Heart left ventricle (tissue), 13 donors: ENCODE measurements at regions not wholly inside any gene's neighbourhood (a gene's known extent, or its start where the extent isn't known, plus 50 kb on each side); places are given as distances from the start of the nearest gene placed in this dataset.

ENCODE experiments used
- CTCF ChIP-seq, 12 donors: fragments of 200-600 bp; sonication (generic) in 4 of 12; IDR thresholded peaks; one replicate each; pipeline versions ENCODE4 v1.5.0 to v1.8.0; 2018 to 2022; ENCODE audit warnings: antibody characterized with exemption in 12 of 12, mild to moderate bottlenecking in 5 of 12
- POLR2A ChIP-seq, 2 donors: fragments of 450-650 bp; IDR thresholded peaks; one replicate each; pipeline ENCODE4 v1.6.1; 2017; ENCODE audit warnings: antibody characterized with exemption in 2 of 2, mild to moderate bottlenecking in 2 of 2, moderate library complexity in 2 of 2
- donor health status: ischemic (EF 13 %, LVEDD 7.1; RV severe dilation, severe dysfunction).
- donor health status: DM: no; HTN: yes; CAD: no.
- donor health status: DM: no; HTN: no; CAD: no.
- donor health status: ischemic (EF 25% LVEDD 6.9; RV normal size, moderate dysfunction).
- donor health status: ischemic (EF 25% LVEDD 5.7; RV mildly dilated, moderate dysfunction).
- donor health status: ischemic (EF 35%, LVEDD 5.7; RV mildly dilated, moderate dysfunction).
- donor health status: nonischemic (EF 11% LVEDD 7.7; RV severe dilation, severe dysfunction).
- donor health status: DM: yes; HTN: yes; CAD: no.
- donor health status: PGD.
- donor health status: ischemic (EF 29% LVEDD 5.4; RV normal size, mild dysfunction).
- donor health status: nonischemic (EF 23%, LVEDD 6.1; RV moderate dilation, normal function).

GRCh38 chrX:9235722-9236121 is 201.8 kb upstream of the FAM9B start:
- TF ChIP-seq CTCF (IDR thresholded peaks at IDR 0.05) (no peak), POLR2A (IDR thresholded peaks at IDR 0.05) (no peak)
